Dermis blood vessel endothelial cell (primary cell): ENCODE measurements at regions not wholly inside any gene's neighbourhood (a gene's known extent, or its start where the extent isn't known, plus 50 kb on each side); places are given as distances from the start of the nearest gene placed in this dataset.

Source experiments
- DNase-seq: peaks from one replicate; pipeline ENCODE4 v3.0.0; 2010

GRCh38 chr21:25422610-25423608, 184.4 kb downstream of the MRPL39 start:
- DNase-seq: no peak

DNA sequence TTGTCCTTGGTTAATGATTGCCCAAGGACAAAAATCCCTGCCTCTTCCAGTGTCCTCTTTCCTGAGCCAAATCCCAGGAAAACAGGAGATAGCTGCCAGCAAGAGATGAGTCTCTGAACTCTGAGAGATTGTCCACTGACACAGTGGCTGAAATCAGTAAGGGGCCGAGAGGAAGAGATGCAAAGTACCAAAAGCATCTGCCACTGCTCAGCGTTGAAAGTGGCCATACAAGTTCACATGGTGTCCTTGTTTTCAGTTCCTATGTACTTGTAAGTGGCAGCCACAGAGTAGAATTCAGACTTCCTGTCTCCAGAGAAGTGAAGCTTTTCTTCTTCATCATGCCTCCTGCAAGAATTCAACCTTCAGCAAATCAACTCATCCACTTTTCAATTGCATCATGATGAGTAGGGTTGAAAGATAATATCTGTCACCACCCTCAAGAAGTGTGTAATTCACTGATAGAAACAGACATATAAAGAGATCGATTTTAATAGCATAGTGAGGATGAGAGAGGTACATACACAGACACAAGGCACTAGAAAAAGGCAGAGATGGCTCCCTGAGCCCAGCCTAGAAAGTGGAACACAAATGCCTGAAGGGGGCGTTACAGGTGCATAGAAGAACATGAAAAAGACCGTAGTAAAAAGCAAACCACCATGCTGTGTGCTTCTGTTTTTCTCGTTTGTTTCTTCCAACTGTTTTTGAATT, 185.8 kb downstream of the MRPL39 start:
- peak; percentile 31 for DNase-seq

DNA sequence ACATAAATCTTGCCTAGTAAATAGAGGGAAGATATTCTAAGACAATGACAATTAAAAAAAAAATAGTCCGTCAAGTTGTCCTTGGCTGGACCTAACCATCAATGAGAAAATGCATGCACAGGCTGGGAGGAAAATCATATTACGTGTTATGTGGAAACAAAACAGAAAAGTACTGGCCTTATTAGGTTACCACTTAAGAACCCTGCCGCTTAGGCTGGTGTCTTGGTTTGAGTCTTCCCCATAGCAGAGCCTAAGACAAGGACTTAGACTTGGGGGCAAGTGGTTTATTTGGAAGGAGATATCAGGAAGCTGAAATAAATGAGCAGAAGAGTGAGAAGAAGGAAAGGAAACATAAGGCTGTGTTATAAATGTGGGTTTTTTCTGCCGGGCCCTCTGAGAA, 186.4 kb downstream of the MRPL39 start:
- DNase-seq: no peak

GRCh38 chr21:25416669-25417068, 190.6 kb downstream of the MRPL39 start:
- DNase-seq: no peak

DNA sequence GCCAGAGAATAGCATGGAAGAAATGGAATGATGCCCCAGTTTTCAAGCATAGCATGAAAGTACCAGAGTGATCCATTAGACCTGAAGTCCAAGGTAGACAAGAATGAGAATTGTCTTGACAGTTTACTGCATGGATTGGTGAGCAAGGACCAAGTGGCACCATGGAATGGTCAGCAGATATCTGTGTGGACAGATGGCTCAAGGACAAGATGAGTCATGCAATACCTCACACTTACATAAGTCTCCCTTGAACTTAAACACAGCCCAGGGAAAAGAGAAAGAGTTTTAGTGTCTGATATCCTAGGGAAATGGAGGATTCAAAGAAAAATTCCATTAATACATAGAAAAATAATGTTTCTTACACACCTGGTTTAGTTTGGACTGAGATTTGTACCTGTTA, 195.2 kb downstream of the MRPL39 start:
- no peak for DNase-seq

DNA sequence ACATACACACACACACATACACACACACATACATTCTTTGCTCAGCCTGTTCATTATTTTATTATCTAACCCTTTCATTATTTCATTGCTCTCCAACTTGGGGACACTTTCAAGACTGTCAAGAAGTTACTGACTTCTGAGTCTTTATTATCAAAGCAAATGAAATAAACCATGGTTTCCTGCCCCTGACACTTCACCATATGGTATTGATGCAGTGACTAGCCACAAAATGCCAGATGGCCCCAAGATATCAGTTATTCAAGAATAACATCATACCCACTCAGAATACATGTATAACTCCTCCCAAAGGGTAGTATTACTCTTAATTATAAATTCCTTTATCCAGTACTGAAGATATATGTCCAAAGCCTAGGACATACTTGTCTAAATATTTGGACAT, 197.3 kb downstream of the MRPL39 start:
- DNase-seq: no peak

GRCh38 chr21:25408666-25409065, 198.6 kb downstream of the MRPL39 start:
- DNase-seq: no peak

DNA sequence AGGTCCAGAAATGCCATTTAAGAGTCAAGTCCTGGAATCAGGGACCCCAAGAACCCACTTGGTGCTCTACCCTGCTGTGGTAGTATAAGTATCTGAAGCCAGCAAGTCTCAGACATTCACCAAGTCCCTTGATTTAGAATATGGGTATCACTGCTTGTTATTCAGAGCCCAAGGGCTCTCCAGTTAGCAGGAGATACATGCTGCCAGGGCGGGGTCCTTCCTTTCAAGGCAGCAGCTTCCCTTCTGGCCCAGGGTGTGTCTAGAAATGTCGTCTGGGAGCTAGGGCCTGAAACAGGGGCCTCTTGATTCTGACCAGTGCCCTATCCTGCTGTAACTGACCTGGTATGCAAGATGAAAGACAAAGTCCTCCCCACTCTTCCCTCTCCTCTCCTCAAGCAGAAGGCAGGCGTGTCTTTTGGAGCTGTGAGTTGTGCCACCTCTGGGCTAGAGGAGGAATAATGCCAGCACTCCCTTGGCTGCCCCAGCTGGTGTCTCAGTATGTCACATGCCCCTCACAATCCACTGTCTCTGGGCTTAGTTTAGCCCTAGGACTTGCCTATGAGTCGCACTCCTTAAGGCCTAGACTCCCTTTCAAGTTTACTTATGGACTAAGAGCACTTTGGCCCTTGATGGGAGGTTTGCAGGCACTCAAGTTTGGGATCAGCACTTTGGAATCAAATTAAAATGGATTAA, 200.2 kb downstream of the MRPL39 start:
- DNase-seq: no peak

GRCh38 chr21:25405984-25406383, 201.3 kb downstream of the MRPL39 start:
- no peak for DNase-seq

- no peak for DNase-seq
Measured at GRCh38 chr21:25402134-25402961, 204.9 kb downstream of the MRPL39 start.

- no peak for DNase-seq
Measured at GRCh38 chr21:25400427-25400826, 206.9 kb downstream of the MRPL39 start.

DNA sequence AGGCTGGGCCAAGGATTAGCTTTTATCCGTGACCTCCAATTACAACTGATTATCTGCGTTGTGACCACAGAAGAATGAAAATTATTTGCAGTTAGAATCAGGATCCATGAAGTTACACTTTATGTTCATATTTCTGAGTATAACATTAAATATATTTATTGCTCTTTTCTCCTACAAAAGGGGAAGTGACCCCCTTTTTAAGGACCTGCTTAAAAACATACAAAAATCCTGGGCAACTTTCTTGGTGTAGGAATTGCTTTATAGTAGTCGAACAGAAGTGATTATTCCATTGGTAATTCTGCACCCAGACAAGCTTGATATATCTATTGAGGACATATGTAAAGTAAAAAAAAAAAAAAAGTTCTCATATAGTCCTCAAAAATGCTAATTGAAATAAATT, 208.7 kb downstream of the MRPL39 start:
- no peak for DNase-seq

DNA sequence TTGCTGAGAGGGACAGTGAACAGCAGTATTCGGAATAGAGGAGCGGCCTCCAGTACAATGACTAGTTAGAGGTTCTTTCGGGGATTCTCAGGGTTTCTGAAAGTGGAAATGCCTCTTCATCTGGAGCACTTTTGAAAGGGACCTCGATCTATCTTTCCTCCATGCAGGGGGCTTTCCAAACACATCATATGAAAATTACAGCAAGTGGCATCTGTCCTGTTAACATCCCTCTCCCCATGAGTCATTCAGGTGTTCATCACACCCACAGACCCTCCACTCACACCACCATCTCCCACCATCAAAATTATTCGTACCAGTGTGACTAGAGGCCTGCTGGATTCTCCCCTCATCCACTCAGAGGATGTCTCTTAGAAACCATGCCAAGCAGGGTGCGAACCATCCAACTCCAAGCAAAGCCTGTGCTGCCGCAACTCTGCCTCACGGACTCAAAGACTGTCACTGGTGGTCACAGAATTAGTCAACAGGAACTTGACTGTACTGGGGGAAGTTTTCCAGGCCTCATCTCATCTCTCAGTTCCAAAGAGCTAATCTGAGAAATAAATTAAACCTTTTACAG, 211.1 kb downstream of the MRPL39 start:
- no peak for DNase-seq

- no peak for DNase-seq
Measured at GRCh38 chr21:25391777-25392176, 215.5 kb downstream of the MRPL39 start.

DNA sequence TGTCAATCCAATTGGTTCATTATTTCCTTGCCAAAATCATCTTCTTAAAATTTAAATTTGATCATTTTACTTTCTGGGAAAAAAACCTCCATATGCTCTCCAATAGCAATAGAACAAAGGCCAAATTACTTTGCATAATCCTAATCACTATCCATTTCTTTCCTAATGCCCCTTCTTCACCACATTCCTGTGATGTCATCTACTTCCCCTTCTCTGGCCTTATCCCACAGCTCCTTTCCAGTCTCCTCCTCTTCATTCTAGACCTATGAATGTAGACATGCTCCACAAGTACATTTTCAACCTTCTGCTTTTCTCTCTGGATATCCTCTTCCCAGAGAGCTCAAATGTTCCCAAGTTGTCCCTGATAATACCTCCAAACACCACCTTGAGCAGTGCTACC, 216.6 kb downstream of the MRPL39 start:
- DNase-seq: no peak

DNA sequence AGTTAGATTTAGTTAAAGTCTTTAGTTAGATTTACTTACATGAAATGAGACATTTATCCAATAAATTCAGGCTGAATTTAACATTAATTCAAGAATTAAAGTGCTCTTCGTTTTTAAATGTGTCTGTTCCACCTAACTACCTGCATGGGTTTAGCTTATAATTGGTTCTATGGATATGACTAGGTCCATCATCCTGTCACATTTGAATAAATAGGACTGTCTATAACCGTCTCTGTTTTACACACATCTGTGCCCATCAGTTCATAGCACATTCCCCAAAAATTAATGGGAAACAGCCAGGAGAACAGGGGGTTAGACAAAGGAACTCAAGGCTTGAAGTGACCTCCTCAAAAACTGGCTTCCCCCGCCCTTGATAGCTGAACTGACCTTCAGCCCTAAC, 219.6 kb downstream of the MRPL39 start:
- no peak for DNase-seq

DNA sequence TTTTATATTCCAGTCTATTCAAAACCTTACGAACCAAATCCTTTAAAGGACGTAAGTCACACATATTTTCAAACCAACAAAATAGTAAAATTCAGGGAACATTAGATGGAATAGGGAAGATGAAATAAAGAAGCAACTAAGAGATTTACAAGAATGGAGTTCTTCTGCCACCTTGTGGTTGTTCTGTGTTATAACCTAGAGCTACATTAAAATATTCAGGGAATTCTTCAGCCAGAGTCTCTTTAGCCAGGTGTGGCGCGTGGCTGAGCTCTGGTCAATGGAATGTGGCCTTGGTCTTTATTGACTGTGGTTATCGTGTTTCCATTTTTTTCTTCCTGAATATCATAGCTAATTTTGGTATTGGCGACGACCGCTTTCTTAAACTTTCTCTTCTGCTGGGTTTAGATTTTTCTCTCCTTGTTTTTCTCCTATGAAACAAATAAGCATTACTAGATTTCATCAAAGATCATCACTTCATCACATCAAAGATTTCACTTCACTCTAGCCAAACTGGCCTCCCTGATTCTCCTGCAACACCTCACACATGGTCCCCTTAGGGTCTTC, 221.3 kb downstream of the MRPL39 start:
- DNase-seq: peak; percentile 62

GRCh38 chr21:25385341-25385740, 221.9 kb downstream of the MRPL39 start:
- no peak for DNase-seq

- DNase-seq: no peak
Measured at GRCh38 chr21:25384782-25385181, 222.5 kb downstream of the MRPL39 start.

- no peak for DNase-seq
Measured at GRCh38 chr21:25383545-25383944, 223.7 kb downstream of the MRPL39 start.

DNA sequence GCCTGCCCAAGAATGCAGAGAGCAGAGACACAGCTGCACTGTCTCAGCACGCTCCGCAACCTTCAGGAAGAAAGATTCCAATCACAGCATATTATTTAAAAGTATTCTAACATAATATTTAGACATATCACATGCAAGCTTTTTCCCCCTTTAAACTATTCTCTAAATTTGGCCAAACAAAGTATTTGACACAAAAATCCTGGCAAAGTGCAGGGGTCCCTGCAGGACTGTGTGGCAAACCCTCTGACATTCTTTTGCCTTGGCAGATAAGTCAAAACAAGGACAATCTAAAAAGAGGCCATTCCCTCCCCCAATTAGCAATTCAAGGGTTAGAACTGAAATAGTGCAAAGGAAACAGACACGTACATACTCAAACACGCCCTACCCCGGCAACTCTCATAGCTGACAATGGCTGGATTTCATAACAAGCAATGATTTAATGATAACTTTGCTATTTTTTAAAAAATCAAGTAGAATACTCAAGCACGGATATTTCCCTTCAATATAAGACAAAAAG, 225.3 kb downstream of the MRPL39 start:
- DNase-seq: no peak
